ENCODE measurements at regions not wholly inside any gene's neighbourhood (a gene's known extent, or its start where the extent isn't known, plus 50 kb on each side); places are given as distances from the start of the nearest gene placed in this dataset.

DNA sequence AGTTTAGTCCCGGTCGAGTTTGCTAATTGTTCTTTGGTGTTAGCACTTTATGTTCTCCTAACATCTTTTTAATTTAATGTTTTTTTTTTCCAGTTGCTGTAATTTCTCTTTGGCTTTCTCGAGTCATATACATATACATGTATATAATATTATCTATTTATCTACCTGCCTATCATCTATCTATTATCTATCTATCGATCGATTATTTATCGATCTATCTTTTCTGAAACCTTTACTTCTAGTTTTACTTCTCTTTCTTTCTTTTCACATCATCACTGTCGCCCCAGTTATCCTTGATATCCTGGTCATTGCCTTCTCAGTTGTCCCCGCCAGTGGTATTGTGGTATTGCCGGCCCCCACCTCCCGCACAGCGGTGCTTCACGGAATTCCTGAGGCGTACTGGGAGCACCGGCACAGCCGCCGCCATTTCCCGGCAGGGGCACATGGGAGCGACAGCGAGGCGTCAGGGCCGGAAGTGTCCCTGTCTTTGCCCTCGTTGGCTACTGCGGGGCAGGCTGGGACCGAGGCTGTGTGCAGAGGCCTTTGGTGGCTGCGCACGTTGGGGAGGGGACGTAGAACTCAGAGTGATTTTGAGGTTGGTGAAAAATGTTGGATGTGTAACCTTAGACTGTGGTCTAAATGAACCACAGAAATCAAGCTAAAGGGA, 101.1 kb downstream of the NUF2 start:
- H3K4me3 ChIP-seq (ENCODE audit: low read depth, low read length) = no peak overlapping the region
- no peak for DNase-seq (ENCODE audit: low read depth)
- in situ Hi-C loops (cut with HindIII; ENCODE audit: low sequenced_read_pairs) = no loop called here
- TF ChIP-seq, protein P1, sequence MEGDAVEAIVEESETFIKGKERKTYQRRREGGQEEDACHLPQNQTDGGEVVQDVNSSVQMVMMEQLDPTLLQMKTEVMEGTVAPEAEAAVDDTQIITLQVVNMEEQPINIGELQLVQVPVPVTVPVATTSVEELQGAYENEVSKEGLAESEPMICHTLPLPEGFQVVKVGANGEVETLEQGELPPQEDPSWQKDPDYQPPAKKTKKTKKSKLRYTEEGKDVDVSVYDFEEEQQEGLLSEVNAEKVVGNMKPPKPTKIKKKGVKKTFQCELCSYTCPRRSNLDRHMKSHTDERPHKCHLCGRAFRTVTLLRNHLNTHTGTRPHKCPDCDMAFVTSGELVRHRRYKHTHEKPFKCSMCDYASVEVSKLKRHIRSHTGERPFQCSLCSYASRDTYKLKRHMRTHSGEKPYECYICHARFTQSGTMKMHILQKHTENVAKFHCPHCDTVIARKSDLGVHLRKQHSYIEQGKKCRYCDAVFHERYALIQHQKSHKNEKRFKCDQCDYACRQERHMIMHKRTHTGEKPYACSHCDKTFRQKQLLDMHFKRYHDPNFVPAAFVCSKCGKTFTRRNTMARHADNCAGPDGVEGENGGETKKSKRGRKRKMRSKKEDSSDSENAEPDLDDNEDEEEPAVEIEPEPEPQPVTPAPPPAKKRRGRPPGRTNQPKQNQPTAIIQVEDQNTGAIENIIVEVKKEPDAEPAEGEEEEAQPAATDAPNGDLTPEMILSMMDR (IDR thresholded peaks at IDR 0.05; ENCODE audit: low read depth, low read length, missing control alignments) = no peak

DNA sequence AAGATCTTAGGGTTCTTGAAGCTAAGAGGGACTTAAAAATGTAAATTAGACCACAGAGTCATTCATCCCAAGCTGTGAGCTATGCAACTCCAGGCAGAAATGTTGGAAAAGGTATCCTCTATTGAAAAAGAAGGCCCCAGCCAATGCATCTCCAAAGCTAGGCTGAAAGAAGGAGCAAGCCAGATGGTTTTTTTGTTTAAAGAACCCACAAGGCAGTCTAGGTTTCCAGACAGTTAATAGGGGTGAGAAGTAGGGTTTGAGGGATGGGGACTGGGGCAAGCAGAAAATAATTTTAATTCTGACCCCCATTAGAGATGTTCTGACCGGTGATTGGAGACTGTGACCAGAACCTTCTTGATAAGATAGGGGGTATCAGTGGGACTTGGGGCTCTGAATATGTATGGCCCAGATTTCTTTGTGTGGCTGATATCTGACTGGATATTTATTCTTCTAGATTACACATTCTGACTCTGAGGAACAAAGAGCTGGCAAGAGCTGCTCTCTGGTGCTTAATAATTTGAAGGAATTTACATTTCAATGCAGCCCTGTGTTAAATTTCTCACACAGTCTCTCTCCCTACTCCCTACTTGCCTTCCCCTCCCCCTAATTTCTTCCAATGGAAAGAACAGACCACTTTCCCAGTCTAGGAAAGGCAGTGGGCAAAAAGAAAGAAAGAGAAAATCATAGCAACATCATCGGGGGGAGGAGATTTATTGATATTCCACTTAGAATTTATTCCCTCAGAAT, 104.9 kb downstream of the NUF2 start:
- no peak overlapping the region for H3K4me3 ChIP-seq (ENCODE audit: low read depth, low read length)
- in situ Hi-C loops (cut with HindIII; ENCODE audit: low sequenced_read_pairs) = no loop called here
- TF ChIP-seq, protein P1 (IDR thresholded peaks at IDR 0.05; ENCODE audit: low read depth, low read length, missing control alignments) = no peak
- no peak for DNase-seq (ENCODE audit: low read depth)

DNA sequence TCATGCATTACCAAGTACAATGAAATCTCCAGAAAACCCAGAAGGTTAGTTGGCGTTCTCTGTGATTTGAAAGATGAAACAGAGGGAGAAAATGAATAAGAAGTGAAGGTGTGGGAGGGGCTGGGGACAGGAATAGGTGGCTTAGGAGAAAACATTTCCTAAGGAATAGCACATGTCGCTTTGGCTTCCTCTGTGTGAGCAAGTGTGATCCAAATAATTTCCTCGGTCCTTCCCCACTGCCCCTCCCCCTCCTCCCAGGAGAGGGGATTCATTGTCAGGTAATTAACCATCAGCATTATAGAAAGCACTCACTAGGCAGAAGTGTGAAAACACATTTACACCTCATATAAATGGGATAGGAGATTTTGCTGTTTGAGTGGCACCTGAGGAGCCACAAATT, 105.5 kb downstream of the NUF2 start:
- in situ Hi-C loops (cut with HindIII; ENCODE audit: low sequenced_read_pairs) = no loop called here
- H3K4me3 ChIP-seq (ENCODE audit: low read depth, low read length) = no peak overlapping the region
- no peak for DNase-seq (ENCODE audit: low read depth)
- TF ChIP-seq, protein P1 (IDR thresholded peaks at IDR 0.05; ENCODE audit: low read depth, low read length, missing control alignments) = no peak

DNA sequence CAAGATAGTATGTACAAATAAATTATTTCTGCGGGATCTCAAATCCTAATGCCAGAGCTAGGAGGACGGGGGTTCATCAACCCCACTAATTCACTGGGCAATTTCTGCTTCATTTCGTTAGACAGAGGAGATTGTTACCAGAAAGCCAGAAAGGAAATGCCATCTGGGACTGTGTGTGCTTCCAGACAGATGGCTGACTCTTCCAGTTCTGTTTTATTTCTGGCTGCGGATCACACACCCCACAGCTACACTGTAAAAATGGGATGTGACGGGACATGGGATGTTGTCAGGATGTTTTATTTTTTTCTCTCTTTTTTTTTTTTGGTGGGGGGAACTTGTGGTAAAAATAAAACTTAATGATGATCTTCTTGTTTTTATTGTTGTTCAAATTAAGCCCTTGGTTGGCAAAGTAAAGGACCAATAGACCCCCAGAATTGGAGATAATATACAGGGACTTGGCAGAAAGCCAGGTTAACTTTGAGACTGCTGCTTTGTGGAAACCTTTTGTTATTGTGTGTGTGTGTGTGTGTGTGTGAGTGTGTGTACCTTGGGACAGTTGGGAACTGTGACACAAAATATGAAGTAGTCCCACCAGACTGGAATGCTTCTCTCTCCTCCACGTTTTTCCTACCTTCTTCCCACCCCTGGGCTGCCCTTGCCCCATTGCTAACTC, 114.5 kb downstream of the NUF2 start:
- H3K4me3 ChIP-seq (ENCODE audit: low read depth, low read length) = no peak overlapping the region
- no peak for DNase-seq (ENCODE audit: low read depth)
- TF ChIP-seq, protein P1 (IDR thresholded peaks at IDR 0.05; ENCODE audit: low read depth, low read length, missing control alignments) = no peak
- in situ Hi-C loops (cut with HindIII; ENCODE audit: low sequenced_read_pairs) = no loop called here

DNA sequence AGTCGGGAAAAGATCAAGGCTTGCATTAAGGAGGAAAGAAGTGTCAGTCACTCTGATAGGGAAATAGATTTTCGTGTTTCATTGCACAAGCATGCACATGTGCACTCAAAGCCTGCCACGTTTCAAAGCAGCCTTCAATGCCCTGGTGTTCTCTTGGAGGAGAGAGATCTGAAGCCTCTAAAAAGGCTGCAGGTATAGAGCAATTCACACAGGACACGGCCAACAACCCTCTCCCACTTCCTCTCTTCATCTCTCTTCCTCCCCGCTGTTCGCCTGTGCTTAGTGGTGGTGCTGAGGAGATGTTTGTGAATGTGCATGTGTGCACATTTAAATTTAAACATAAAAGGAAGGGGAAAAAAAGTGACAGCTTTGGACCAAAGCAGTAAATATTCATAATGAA, 117.7 kb downstream of the NUF2 start:
- no peak for DNase-seq (ENCODE audit: low read depth)
- in situ Hi-C loops (cut with HindIII; ENCODE audit: low sequenced_read_pairs) = no loop called here
- TF ChIP-seq, protein P1 (IDR thresholded peaks at IDR 0.05; ENCODE audit: low read depth, low read length, missing control alignments) = no peak
- H3K4me3 ChIP-seq (ENCODE audit: low read depth, low read length) = no peak overlapping the region

DNA sequence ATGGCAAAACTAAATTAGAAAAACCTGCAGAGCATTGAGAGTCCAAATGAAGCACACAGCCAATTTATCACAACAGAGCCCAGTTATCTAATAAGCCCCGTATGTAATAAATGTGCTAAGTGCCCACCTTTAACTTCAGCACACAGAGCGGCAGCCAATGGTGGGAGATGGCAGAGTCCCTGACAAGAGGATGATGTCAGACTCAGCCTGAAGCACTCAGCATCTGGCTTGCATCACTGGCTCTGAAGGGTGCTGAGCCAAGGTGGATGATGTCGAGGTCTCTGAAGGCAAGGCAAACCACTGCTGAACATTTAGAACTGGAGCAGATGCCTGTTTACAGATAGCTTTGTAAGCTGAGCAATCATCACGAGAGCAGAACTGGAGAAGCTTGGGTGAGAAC, 118.3 kb downstream of the NUF2 start:
- H3K4me3 ChIP-seq (ENCODE audit: low read depth, low read length) = no peak overlapping the region
- TF ChIP-seq, protein P1 (IDR thresholded peaks at IDR 0.05; ENCODE audit: low read depth, low read length, missing control alignments) = no peak
- in situ Hi-C loops (cut with HindIII; ENCODE audit: low sequenced_read_pairs) = no loop called here
- no peak for DNase-seq (ENCODE audit: low read depth)

Data from astrocyte of the cerebellum (primary cell).